ENCODE measurements at regions not wholly inside any gene's neighbourhood (a gene's known extent, or its start where the extent isn't known, plus 50 kb on each side); places are given as distances from the start of the nearest gene placed in this dataset.

GRCh38 chr21:34009193-34009592 is 64.2 kb upstream of the MRPS6 start:
- TF ChIP-seq, protein P1, sequence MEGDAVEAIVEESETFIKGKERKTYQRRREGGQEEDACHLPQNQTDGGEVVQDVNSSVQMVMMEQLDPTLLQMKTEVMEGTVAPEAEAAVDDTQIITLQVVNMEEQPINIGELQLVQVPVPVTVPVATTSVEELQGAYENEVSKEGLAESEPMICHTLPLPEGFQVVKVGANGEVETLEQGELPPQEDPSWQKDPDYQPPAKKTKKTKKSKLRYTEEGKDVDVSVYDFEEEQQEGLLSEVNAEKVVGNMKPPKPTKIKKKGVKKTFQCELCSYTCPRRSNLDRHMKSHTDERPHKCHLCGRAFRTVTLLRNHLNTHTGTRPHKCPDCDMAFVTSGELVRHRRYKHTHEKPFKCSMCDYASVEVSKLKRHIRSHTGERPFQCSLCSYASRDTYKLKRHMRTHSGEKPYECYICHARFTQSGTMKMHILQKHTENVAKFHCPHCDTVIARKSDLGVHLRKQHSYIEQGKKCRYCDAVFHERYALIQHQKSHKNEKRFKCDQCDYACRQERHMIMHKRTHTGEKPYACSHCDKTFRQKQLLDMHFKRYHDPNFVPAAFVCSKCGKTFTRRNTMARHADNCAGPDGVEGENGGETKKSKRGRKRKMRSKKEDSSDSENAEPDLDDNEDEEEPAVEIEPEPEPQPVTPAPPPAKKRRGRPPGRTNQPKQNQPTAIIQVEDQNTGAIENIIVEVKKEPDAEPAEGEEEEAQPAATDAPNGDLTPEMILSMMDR (IDR thresholded peaks at IDR 0.05; ENCODE audit: low read depth, low read length) = no peak
- no peak for TF ChIP-seq EZH2phosphoT487 (IDR thresholded peaks at IDR 0.05; ENCODE audit: low read depth)

All from OCI-LY3 (cell line).